Endothelial cell (in vitro differentiated cells): ENCODE measurements at regions not wholly inside any gene's neighbourhood (a gene's known extent, or its start where the extent isn't known, plus 50 kb on each side); places are given as distances from the start of the nearest gene placed in this dataset.

Source experiments
- DNase-seq: peaks from one replicate; pipeline ENCODE4 v3.0.0; 2021; ENCODE audit warnings: low spot score
- H3K27ac Mint-ChIP-seq: one replicate; pipeline ENCODE4 v1.8.0; 2021; ENCODE audit warnings: mixed read lengths, inconsistent platforms; ENCODE audit not compliant: unreplicated experiment
- H3K27me3 Mint-ChIP-seq: one replicate; pipeline ENCODE4 v1.8.0; 2021; ENCODE audit warnings: mild to moderate bottlenecking, moderate library complexity, mixed read lengths, inconsistent platforms; ENCODE audit not compliant: unreplicated experiment
- H3K36me3 Mint-ChIP-seq: one replicate; pipeline ENCODE4 v1.8.0; 2021; ENCODE audit warnings: mild to moderate bottlenecking, low read depth, mixed read lengths, inconsistent platforms; ENCODE audit not compliant: unreplicated experiment
- H3K4me1 Mint-ChIP-seq: one replicate; pipeline ENCODE4 v1.8.0; 2021; ENCODE audit warnings: mild to moderate bottlenecking, mixed read lengths, inconsistent platforms; ENCODE audit not compliant: unreplicated experiment
- H3K4me3 Mint-ChIP-seq: one replicate; pipeline ENCODE4 v1.8.0; 2021; ENCODE audit warnings: mild to moderate bottlenecking, mixed read lengths, inconsistent platforms; ENCODE audit not compliant: unreplicated experiment
- H3K9me3 Mint-ChIP-seq: one replicate; pipeline ENCODE4 v1.8.0; 2021; ENCODE audit warnings: mixed read lengths, inconsistent platforms; ENCODE audit not compliant: unreplicated experiment
- CTCF ChIP-seq: fragments of 200-600 bp; sonication (generic); IDR thresholded peaks from one replicate; pipeline ENCODE4 v1.5.0; 2021; ENCODE audit warnings: antibody characterized with exemption; ENCODE audit not compliant: unreplicated experiment

GRCh38 chr2:118190474-118190873, 102.2 kb downstream of the INSIG2 start:
- no peak overlapping the region for H3K4me3 Mint-ChIP-seq
- H3K27ac Mint-ChIP-seq = no peak overlapping the region
- no peak for TF ChIP-seq CTCF
- DNase-seq = no peak
- no peaks in the 10 kb centered on the region for H3K9me3 Mint-ChIP-seq
- no peaks in the 10 kb centered on the region for H3K27me3 Mint-ChIP-seq
- H3K36me3 Mint-ChIP-seq = no peaks in the 10 kb centered on the region
- H3K4me1 Mint-ChIP-seq = peaks cover 3% of the 10 kb centered on the region

- H3K27ac Mint-ChIP-seq = no peak overlapping the region
- peaks cover 6% of the 10 kb centered on the region for H3K4me1 Mint-ChIP-seq
These were observed 98.6 kb downstream of the INSIG2 start for GRCh38 chr2:118186858-118187254.

GRCh38 chr2:118186110-118186857, 98.0 kb downstream of the INSIG2 start:
- H3K27ac Mint-ChIP-seq = peak overlapping the region; percentile 76
- no peaks in the 10 kb centered on the region for H3K9me3 Mint-ChIP-seq
- peak overlapping the region; percentile 98 for H3K4me3 Mint-ChIP-seq
- peak; percentile 78 for DNase-seq
- TF ChIP-seq CTCF = no peak
- no peaks in the 10 kb centered on the region for H3K27me3 Mint-ChIP-seq
- peaks cover 6% of the 10 kb centered on the region for H3K4me1 Mint-ChIP-seq
- H3K36me3 Mint-ChIP-seq = no peaks in the 10 kb centered on the region

More at GRCh38 chr2:118186858-118187254, 98.6 kb downstream of the INSIG2 start:
- no peak for TF ChIP-seq CTCF
- no peaks in the 10 kb centered on the region for H3K9me3 Mint-ChIP-seq
- no peak for DNase-seq
- no peaks in the 10 kb centered on the region for H3K36me3 Mint-ChIP-seq
- H3K4me3 Mint-ChIP-seq = peak overlapping the region; percentile 98
- H3K27me3 Mint-ChIP-seq = no peaks in the 10 kb centered on the region

GRCh38 chr2:118185210-118186109, 97.2 kb downstream of the INSIG2 start:
- no peaks in the 10 kb centered on the region for H3K27me3 Mint-ChIP-seq
- H3K27ac Mint-ChIP-seq = peak overlapping the region; percentile 64
- TF ChIP-seq CTCF = no peak
- H3K36me3 Mint-ChIP-seq = no peaks in the 10 kb centered on the region
- peak; percentile 34 for DNase-seq
- peak overlapping the region; percentile 98 for H3K4me3 Mint-ChIP-seq
- no peaks in the 10 kb centered on the region for H3K9me3 Mint-ChIP-seq
- H3K4me1 Mint-ChIP-seq = peaks cover 6% of the 10 kb centered on the region
